Fibroblast of lung (primary cell): ENCODE measurements at regions not wholly inside any gene's neighbourhood (a gene's known extent, or its start where the extent isn't known, plus 50 kb on each side); places are given as distances from the start of the nearest gene placed in this dataset.

Experiments used
- CTCF ChIP-seq, 2 donors: IDR thresholded peaks in 1 of 2; conservative IDR thresholded peaks in 1 of 2; 1 replicate in 1 of 2; 2 replicates in 1 of 2; pipeline ENCODE4 v1.5.1; 2011 to 2012; ENCODE audit warnings: low read length in 2 of 2, control low read depth in 1 of 2, inconsistent platforms in 1 of 2, low read depth in 1 of 2, mild to moderate bottlenecking in 1 of 2
- EZH2 ChIP-seq: IDR thresholded peaks from 2 replicates; pipeline ENCODE4 v1.5.1; 2012; ENCODE audit warnings: low read length, control low read depth, mild to moderate bottlenecking; ENCODE audit errors: missing control alignments

- no peak for TF ChIP-seq CTCF (conservative IDR thresholded peaks at IDR 0.05 in 1 of 2, IDR thresholded peaks at IDR 0.05 in 1 of 2; ENCODE audit: low read depth in 1 of 2, low read length in 2 of 2)
- no peak for TF ChIP-seq EZH2
Measured at GRCh38 chr7:94792241-94792640, 115.2 kb upstream of the PPP1R9A start.
